ENCODE measurements at regions not wholly inside any gene's neighbourhood (a gene's known extent, or its start where the extent isn't known, plus 50 kb on each side); places are given as distances from the start of the nearest gene placed in this dataset.

DNA sequence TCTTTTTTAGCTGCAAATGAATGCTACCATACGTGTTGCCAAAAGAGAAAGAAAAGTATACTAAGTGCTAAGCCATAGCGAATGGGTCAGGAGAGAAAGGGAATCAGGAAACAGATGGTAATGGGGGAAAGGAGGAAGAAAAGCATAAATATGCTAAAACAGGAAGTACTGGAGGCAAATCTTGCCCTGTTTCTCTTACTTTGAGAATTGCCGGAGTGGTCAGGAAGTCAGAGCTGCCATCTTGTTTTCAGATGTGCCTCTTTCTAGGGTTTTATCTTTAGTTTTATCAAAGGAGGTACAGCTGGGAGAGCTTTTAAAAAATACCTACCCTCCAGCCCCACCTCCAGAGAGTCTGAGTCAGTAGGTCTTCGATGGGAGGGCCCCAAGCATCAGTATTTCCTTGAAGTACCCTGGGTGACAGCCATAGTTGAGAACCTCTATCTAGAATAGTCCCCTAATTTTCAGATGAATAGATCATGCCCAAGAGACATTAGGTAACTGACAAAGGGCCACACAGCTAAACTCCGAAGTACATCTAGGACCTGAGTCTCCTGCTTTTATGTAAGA lies 193.3 kb downstream of the CLIC5 start:
- TF ChIP-seq, protein P1, sequence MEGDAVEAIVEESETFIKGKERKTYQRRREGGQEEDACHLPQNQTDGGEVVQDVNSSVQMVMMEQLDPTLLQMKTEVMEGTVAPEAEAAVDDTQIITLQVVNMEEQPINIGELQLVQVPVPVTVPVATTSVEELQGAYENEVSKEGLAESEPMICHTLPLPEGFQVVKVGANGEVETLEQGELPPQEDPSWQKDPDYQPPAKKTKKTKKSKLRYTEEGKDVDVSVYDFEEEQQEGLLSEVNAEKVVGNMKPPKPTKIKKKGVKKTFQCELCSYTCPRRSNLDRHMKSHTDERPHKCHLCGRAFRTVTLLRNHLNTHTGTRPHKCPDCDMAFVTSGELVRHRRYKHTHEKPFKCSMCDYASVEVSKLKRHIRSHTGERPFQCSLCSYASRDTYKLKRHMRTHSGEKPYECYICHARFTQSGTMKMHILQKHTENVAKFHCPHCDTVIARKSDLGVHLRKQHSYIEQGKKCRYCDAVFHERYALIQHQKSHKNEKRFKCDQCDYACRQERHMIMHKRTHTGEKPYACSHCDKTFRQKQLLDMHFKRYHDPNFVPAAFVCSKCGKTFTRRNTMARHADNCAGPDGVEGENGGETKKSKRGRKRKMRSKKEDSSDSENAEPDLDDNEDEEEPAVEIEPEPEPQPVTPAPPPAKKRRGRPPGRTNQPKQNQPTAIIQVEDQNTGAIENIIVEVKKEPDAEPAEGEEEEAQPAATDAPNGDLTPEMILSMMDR (IDR thresholded peaks at IDR 0.05; ENCODE audit: poor library complexity, severe bottlenecking): no peak
- no peak for TF ChIP-seq TAF1 (IDR thresholded peaks at IDR 0.05; ENCODE audit: low read depth)
- TF ChIP-seq, protein P2, sequence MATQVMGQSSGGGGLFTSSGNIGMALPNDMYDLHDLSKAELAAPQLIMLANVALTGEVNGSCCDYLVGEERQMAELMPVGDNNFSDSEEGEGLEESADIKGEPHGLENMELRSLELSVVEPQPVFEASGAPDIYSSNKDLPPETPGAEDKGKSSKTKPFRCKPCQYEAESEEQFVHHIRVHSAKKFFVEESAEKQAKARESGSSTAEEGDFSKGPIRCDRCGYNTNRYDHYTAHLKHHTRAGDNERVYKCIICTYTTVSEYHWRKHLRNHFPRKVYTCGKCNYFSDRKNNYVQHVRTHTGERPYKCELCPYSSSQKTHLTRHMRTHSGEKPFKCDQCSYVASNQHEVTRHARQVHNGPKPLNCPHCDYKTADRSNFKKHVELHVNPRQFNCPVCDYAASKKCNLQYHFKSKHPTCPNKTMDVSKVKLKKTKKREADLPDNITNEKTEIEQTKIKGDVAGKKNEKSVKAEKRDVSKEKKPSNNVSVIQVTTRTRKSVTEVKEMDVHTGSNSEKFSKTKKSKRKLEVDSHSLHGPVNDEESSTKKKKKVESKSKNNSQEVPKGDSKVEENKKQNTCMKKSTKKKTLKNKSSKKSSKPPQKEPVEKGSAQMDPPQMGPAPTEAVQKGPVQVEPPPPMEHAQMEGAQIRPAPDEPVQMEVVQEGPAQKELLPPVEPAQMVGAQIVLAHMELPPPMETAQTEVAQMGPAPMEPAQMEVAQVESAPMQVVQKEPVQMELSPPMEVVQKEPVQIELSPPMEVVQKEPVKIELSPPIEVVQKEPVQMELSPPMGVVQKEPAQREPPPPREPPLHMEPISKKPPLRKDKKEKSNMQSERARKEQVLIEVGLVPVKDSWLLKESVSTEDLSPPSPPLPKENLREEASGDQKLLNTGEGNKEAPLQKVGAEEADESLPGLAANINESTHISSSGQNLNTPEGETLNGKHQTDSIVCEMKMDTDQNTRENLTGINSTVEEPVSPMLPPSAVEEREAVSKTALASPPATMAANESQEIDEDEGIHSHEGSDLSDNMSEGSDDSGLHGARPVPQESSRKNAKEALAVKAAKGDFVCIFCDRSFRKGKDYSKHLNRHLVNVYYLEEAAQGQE (IDR thresholded peaks at IDR 0.05; ENCODE audit: borderline replicate concordance): no peak
- TF ChIP-seq SMC3 (conservative IDR thresholded peaks at IDR 0.05; ENCODE audit: poor library complexity): no peak
- TF ChIP-seq EZH2 (IDR thresholded peaks at IDR 0.05; ENCODE audit: borderline replicate concordance, insufficient read depth, low read length, poor library complexity, severe bottlenecking): no peak
- no peak for TF ChIP-seq EP300 (conservative IDR thresholded peaks at IDR 0.05; ENCODE audit: poor library complexity, severe bottlenecking)
